CD4-positive, alpha-beta T cell treated with Interleukin-1 beta for 1 hour (primary cell): ENCODE measurements at regions not wholly inside any gene's neighbourhood (a gene's known extent, or its start where the extent isn't known, plus 50 kb on each side); places are given as distances from the start of the nearest gene placed in this dataset.
"Not testable (repeated sequence)": the region's sequence is repeated elsewhere in the genome, so short reads cannot be mapped to it uniquely, and the experiment has no call there.

ENCODE experiments used
- DNase-seq, 2 donors: peaks; one replicate each; pipeline ENCODE4 v3.0.0-alpha.2; 2020 to 2022

- DNase-seq = no peak
Observed at GRCh38 chr6:133130863-133131262, 110.3 kb upstream of the EYA4 start.

- DNase-seq = no peak
Observed at GRCh38 chr6:133131621-133132465, 109.3 kb upstream of the EYA4 start.

GRCh38 chr6:133132466-133132971 is 108.6 kb upstream of the EYA4 start:
- no peak for DNase-seq

GRCh38 chr6:133136177-133136880 is 104.8 kb upstream of the EYA4 start:
- no peak for DNase-seq

- DNase-seq = not testable (repeated sequence)
Observed at GRCh38 chr6:133147470-133148184, 93.5 kb upstream of the EYA4 start.

- no peak for DNase-seq
Observed at GRCh38 chr6:133156689-133157088, 84.5 kb upstream of the EYA4 start.

GRCh38 chr6:133157995-133158394 is 83.2 kb upstream of the EYA4 start:
- no peak for DNase-seq

GRCh38 chr6:133159255-133159795 is 81.8 kb upstream of the EYA4 start:
- DNase-seq = no peak

GRCh38 chr6:133160536-133160935 is 80.6 kb upstream of the EYA4 start:
- DNase-seq = no peak

- no peak for DNase-seq
Observed at GRCh38 chr6:133165235-133165634, 75.9 kb upstream of the EYA4 start.

GRCh38 chr6:133166766-133167165 is 74.4 kb upstream of the EYA4 start:
- DNase-seq = no peak

- DNase-seq = no peak
Observed at GRCh38 chr6:133169901-133170300, 71.3 kb upstream of the EYA4 start.

GRCh38 chr6:133170602-133171001 is 70.6 kb upstream of the EYA4 start:
- DNase-seq = no peak

- no peak for DNase-seq
Observed at GRCh38 chr6:133171989-133172604, 69.1 kb upstream of the EYA4 start.

- no peak for DNase-seq
Observed at GRCh38 chr6:133173276-133173675, 67.9 kb upstream of the EYA4 start.

GRCh38 chr6:133179481-133179880 is 61.7 kb upstream of the EYA4 start:
- no peak for DNase-seq

- no peak for DNase-seq
Observed at GRCh38 chr6:133183691-133184090, 57.5 kb upstream of the EYA4 start.

GRCh38 chr6:133184798-133185372 is 56.3 kb upstream of the EYA4 start:
- no peak for DNase-seq

- DNase-seq = no peak
Observed at GRCh38 chr6:133185731-133186130, 55.4 kb upstream of the EYA4 start.

- DNase-seq = no peak
Observed at GRCh38 chr6:133187114-133187513, 54.0 kb upstream of the EYA4 start.

GRCh38 chr6:133187657-133188453 is 53.3 kb upstream of the EYA4 start:
- DNase-seq = no peak
